PFSK-1 (cell line): ENCODE measurements at regions not wholly inside any gene's neighbourhood (a gene's known extent, or its start where the extent isn't known, plus 50 kb on each side); places are given as distances from the start of the nearest gene placed in this dataset.

Experiments used
- FOXP2 ChIP-seq: optimal IDR thresholded peaks from 2 replicates; pipeline ENCODE3; 2011; ENCODE audit warnings: borderline replicate concordance, control low read depth, inconsistent platforms; ENCODE audit not compliant: insufficient read depth; ENCODE audit errors: extremely low read length, extremely low read depth
- POLR2AphosphoS5 ChIP-seq: IDR thresholded peaks from 2 replicates; pipeline ENCODE4 v1.6.1; 2012; ENCODE audit warnings: low read depth, mild to moderate bottlenecking, control low read depth, low read length, moderate library complexity
- REST ChIP-seq, 2 experiments: IDR thresholded peaks; 2 replicates each; pipeline versions ENCODE4 v1.6.1 to v1.8.0; 2011 to 2012; ENCODE audit warnings: low read depth in 2 of 2, low read length in 2 of 2, control low read depth in 1 of 2, inconsistent platforms in 1 of 2, mild to moderate bottlenecking in 1 of 2, moderate library complexity in 1 of 2; ENCODE audit not compliant: insufficient read depth in 1 of 2
- SIN3A ChIP-seq: IDR thresholded peaks from 2 replicates; pipeline ENCODE4 v1.6.1; 2012; ENCODE audit warnings: mild to moderate bottlenecking, low read length, moderate library complexity, borderline replicate concordance; ENCODE audit not compliant: insufficient read depth
- TAF1 ChIP-seq: IDR thresholded peaks from 2 replicates; pipeline ENCODE4 v1.6.1; 2012; ENCODE audit warnings: low read length, control low read depth, borderline replicate concordance; ENCODE audit not compliant: insufficient read depth

- TF ChIP-seq REST (IDR thresholded peaks at IDR 0.05; ENCODE audit: insufficient read depth in 1 of 2, low read depth in 2 of 2, low read length in 2 of 2) (no peak), POLR2AphosphoS5 (no peak), TAF1 (no peak), SIN3A (no peak), FOXP2 (no peak)
Measured at GRCh38 chr18:73220663-73221062, 352.9 kb upstream of the NETO1 start.
